ENCODE measurements at regions not wholly inside any gene's neighbourhood (a gene's known extent, or its start where the extent isn't known, plus 50 kb on each side); places are given as distances from the start of the nearest gene placed in this dataset.

- H3K4me3 ChIP-seq = no peak overlapping the region
- TF ChIP-seq, protein P1, sequence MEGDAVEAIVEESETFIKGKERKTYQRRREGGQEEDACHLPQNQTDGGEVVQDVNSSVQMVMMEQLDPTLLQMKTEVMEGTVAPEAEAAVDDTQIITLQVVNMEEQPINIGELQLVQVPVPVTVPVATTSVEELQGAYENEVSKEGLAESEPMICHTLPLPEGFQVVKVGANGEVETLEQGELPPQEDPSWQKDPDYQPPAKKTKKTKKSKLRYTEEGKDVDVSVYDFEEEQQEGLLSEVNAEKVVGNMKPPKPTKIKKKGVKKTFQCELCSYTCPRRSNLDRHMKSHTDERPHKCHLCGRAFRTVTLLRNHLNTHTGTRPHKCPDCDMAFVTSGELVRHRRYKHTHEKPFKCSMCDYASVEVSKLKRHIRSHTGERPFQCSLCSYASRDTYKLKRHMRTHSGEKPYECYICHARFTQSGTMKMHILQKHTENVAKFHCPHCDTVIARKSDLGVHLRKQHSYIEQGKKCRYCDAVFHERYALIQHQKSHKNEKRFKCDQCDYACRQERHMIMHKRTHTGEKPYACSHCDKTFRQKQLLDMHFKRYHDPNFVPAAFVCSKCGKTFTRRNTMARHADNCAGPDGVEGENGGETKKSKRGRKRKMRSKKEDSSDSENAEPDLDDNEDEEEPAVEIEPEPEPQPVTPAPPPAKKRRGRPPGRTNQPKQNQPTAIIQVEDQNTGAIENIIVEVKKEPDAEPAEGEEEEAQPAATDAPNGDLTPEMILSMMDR (IDR thresholded peaks at IDR 0.05) = no peak
- H3K27ac ChIP-seq = no peak overlapping the region
- no peak for DNase-seq (ENCODE audit: low spot score)
Measured at GRCh38 chr4:111499291-111499690, 646.0 kb upstream of the FAM241A start.

GRCh38 chr4:111499706-111500105 lies 645.5 kb upstream of the FAM241A start:
- Histone ChIP-seq H3K27ac (no peak overlapping the region), H3K4me3 (no peak overlapping the region)
- DNase-seq (ENCODE audit: low spot score) = no peak
- TF ChIP-seq, protein P1 (IDR thresholded peaks at IDR 0.05) = no peak

- TF ChIP-seq, protein P1 (IDR thresholded peaks at IDR 0.05) = no peak
- DNase-seq (ENCODE audit: low spot score) = no peak
- Histone ChIP-seq H3K4me3 (no peak overlapping the region), H3K27ac (no peak overlapping the region)
Measured at GRCh38 chr4:111500858-111501257, 644.4 kb upstream of the FAM241A start.

DNA sequence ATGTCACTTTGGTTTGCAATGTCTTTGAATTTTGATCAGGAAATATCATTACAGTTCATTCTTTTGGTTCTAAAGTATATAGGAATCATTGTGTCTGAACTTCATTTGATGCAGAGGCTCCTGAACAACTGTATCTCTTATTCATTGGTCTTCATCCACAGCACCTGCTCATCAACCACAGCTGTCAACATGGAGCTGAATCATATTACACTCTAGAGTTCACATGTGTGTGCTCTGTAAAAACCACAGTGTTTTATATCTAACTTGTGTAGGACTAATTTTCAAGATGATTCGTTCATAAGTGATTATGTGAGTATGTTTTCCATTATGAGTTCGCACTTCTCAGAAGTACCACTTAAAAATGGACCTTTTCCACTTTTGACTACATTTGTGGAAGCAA lies 643.3 kb upstream of the FAM241A start:
- Histone ChIP-seq H3K27ac (no peak overlapping the region), H3K4me3 (no peak overlapping the region)
- no peak for DNase-seq (ENCODE audit: low spot score)
- TF ChIP-seq, protein P1 (IDR thresholded peaks at IDR 0.05) = no peak

GRCh38 chr4:111502626-111503025 lies 642.6 kb upstream of the FAM241A start:
- Histone ChIP-seq H3K27ac (no peak overlapping the region), H3K4me3 (no peak overlapping the region)
- TF ChIP-seq, protein P1 (IDR thresholded peaks at IDR 0.05) = no peak
- no peak for DNase-seq (ENCODE audit: low spot score)

GRCh38 chr4:111506706-111507105 lies 638.5 kb upstream of the FAM241A start:
- Histone ChIP-seq H3K4me3 (no peak overlapping the region), H3K27ac (no peak overlapping the region)
- TF ChIP-seq, protein P1 (IDR thresholded peaks at IDR 0.05) = no peak
- no peak for DNase-seq (ENCODE audit: low spot score)

DNA sequence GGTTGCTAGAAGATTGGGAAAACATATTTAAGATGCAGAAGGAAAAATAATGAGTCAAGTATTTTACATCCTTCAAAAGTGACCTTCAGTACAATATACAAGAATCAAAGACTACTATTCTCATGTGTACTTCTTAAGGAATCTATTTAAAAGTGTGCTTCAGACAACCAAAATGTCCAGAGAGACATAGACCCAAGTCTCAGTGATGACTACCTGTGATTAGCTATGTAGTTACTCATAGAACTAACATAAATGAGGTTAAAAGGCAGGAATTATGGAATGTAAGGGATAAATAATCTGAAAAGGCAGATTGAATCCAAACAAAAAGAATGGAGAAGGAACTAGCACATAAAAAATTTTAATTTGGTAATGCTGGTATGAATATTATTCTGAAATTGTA lies 634.7 kb upstream of the FAM241A start:
- no peak overlapping the region for H3K4me3 ChIP-seq
- no peak overlapping the region for H3K27ac ChIP-seq
- no peak for DNase-seq (ENCODE audit: low spot score)
- TF ChIP-seq, protein P1 (IDR thresholded peaks at IDR 0.05) = no peak
